ENCODE measurements at regions not wholly inside any gene's neighbourhood (a gene's known extent, or its start where the extent isn't known, plus 50 kb on each side); places are given as distances from the start of the nearest gene placed in this dataset.

DNA sequence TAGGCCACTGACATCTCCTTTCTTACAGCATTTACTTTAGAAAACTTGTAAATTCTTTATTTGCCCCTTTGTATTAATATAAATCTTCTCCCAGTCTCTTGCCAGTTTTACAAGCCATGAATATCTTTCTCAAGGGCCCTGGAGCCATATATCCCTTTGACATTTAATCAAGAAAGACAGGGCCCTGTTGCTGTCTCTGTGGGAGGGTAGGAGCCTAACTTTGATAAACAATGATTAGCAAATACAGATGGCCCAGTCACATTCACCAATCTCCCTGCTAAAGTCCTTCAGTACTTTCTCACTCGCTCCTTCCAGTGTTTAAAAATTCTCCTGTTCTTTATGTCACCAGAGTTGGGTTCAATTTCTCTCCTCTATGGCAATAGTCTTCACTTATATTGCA is 479.8 kb upstream of the USP15 start:
- TF ChIP-seq CTCF (IDR thresholded peaks at IDR 0.05), result no peak
- TF ChIP-seq POLR2A (IDR thresholded peaks at IDR 0.05), result no peak

Measured in right lobe of liver (tissue), 4 donors.